ENCODE measurements at regions not wholly inside any gene's neighbourhood (a gene's known extent, or its start where the extent isn't known, plus 50 kb on each side); places are given as distances from the start of the nearest gene placed in this dataset.
"Not testable (repeated sequence)": the region's sequence is repeated elsewhere in the genome, so short reads cannot be mapped to it uniquely, and the experiment has no call there.

DNA sequence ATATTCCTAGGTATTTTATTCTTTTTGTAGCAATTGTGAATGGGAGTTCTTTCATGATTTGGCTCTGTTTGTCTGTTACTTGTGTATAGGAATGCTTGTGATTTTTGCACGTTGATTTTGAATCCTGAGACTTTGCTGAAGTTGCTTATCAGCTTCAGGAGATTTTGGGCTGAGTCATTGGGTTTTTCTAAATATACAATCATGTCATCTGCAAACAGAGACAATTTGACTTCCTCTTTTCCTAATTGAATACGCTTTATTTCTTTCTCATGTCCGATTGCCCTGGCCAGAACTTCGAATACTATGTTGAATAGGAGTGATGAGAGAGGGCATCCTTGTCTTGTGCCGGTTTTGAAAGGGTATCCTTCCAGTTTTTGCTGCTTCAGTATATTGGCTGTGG is 234.6 kb upstream of the RASGRP1 start:
- not testable (repeated sequence) for TF ChIP-seq CTCF (conservative IDR thresholded peaks at IDR 0.05; ENCODE audit: low read depth, low read length); EZH2 (IDR thresholded peaks at IDR 0.05; ENCODE audit: borderline replicate concordance, low read depth, low read length, poor library complexity, severe bottlenecking)
